ENCODE measurements at regions not wholly inside any gene's neighbourhood (a gene's known extent, or its start where the extent isn't known, plus 50 kb on each side); places are given as distances from the start of the nearest gene placed in this dataset.
"Not testable (repeated sequence)": the region's sequence is repeated elsewhere in the genome, so short reads cannot be mapped to it uniquely, and the experiment has no call there.

DNA sequence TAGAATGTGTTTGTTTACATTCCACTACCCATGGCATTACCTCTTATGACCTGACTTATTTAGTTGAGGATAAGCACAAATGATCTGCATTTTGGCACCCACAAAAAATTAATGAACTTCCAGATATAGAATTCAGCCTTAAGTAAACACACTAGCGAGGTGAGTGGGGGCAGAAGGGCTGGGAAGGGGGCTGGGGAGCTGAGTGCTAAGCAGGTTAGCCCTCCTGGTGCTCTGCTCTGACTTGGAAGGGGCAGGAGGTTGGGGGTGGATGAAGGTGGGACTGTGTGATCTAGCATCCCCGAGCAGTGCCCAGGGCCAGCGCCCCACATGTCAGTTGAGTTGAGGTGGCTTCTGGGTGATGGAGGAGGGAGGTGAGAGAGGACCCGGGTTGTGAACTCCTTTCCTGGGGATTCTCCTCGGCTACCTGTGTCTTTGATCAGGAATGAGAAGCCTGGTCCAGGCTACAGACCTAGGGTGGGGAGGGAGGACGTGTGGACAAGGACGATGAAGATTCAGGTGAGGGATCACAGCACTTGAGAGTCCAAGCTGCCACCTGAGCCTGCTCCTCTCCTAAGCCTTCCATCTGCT is 178.6 kb upstream of the SMAD3 start:
- Histone ChIP-seq H4K20me1 (ENCODE audit: insufficient read depth, low read depth, low read length) (no peaks in the 10 kb centered on the region), H2AFZ (ENCODE audit: low read length) (no peak overlapping the region), H3K9ac (ENCODE audit: low read length) (no peak overlapping the region), H3K9me3 (ENCODE audit: low read length) (no peaks in the 10 kb centered on the region), H3K4me3 (ENCODE audit: low read length) (no peak overlapping the region), H3K27ac (ENCODE audit: low read length) (no peak overlapping the region), H3K4me2 (ENCODE audit: low read depth, low read length, poor library complexity, severe bottlenecking) (no peak overlapping the region), H3K27me3 (ENCODE audit: low read length) (no peaks in the 10 kb centered on the region), H3K36me3 (ENCODE audit: insufficient read depth, low read length) (no peaks in the 10 kb centered on the region), H3K4me1 (ENCODE audit: low read length) (no peaks in the 10 kb centered on the region), H3K9me2 (replicated peaks; ENCODE audit: insufficient read depth, low read length) (no peaks in the 10 kb centered on the region), H3K79me2 (ENCODE audit: low read length) (no peaks in the 10 kb centered on the region)
- DNase-seq: no peak

DNA sequence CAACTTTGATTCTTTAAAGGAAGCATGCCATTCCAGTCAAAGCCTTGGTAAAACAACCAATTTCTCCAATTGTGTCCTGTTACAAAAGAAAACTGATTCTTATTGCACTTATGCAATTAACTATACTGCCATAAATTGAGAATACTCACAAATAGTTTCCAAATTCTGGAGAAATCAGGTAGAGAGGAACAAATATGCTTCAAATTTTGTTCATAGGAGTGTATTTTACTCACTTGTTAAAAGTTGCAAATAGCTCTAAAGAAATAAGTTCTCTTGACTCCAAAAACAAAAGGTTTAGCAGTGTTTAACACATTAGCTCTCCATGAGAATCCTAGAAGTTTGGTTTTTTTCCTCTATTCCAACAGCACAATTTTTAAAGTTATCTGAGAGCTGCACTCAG is 176.1 kb upstream of the SMAD3 start:
- H2AFZ ChIP-seq (ENCODE audit: low read length); H3K4me1 ChIP-seq (ENCODE audit: low read length); H3K9me3 ChIP-seq (ENCODE audit: low read length); DNase-seq; H3K36me3 ChIP-seq (ENCODE audit: insufficient read depth, low read length); H3K4me2 ChIP-seq (ENCODE audit: low read depth, low read length, poor library complexity, severe bottlenecking); H3K79me2 ChIP-seq (ENCODE audit: low read length); H3K4me3 ChIP-seq (ENCODE audit: low read length); H3K9ac ChIP-seq (ENCODE audit: low read length); H3K9me2 ChIP-seq (replicated peaks; ENCODE audit: insufficient read depth, low read length); H4K20me1 ChIP-seq (ENCODE audit: insufficient read depth, low read depth, low read length); H3K27ac ChIP-seq (ENCODE audit: low read length); H3K27me3 ChIP-seq (ENCODE audit: low read length): not testable (repeated sequence)

DNA sequence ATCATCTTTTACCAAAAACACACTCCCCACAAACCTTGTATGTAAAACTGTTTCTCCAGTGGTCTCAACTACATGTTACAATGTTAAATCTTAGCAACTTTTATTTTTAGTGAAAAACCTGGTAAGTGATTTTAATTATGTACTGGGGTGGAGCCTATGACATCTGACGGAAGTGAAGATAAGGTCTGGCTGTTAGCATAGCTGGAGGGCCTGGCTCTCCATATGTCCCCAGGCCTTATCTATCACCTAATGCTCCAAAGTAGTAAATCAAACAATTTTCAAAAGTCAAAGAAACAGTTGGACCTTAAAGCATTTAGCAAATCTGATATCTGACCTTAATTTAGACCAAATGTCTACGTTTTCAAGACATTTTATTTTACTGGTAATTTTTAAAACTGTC is 173.6 kb upstream of the SMAD3 start:
- H3K4me3 ChIP-seq (ENCODE audit: low read length): no peak overlapping the region
- no peaks in the 10 kb centered on the region for H3K9me2 ChIP-seq (replicated peaks; ENCODE audit: insufficient read depth, low read length)
- no peaks in the 10 kb centered on the region for H3K79me2 ChIP-seq (ENCODE audit: low read length)
- no peaks in the 10 kb centered on the region for H4K20me1 ChIP-seq (ENCODE audit: insufficient read depth, low read depth, low read length)
- no peak for DNase-seq
- H3K4me1 ChIP-seq (ENCODE audit: low read length): no peaks in the 10 kb centered on the region
- H3K9me3 ChIP-seq (ENCODE audit: low read length): no peaks in the 10 kb centered on the region
- H3K27me3 ChIP-seq (ENCODE audit: low read length): no peaks in the 10 kb centered on the region
- no peak overlapping the region for H3K27ac ChIP-seq (ENCODE audit: low read length)
- no peak overlapping the region for H2AFZ ChIP-seq (ENCODE audit: low read length)
- no peaks in the 10 kb centered on the region for H3K36me3 ChIP-seq (ENCODE audit: insufficient read depth, low read length)
- H3K9ac ChIP-seq (ENCODE audit: low read length): no peak overlapping the region
- no peak overlapping the region for H3K4me2 ChIP-seq (ENCODE audit: low read depth, low read length, poor library complexity, severe bottlenecking)

DNA sequence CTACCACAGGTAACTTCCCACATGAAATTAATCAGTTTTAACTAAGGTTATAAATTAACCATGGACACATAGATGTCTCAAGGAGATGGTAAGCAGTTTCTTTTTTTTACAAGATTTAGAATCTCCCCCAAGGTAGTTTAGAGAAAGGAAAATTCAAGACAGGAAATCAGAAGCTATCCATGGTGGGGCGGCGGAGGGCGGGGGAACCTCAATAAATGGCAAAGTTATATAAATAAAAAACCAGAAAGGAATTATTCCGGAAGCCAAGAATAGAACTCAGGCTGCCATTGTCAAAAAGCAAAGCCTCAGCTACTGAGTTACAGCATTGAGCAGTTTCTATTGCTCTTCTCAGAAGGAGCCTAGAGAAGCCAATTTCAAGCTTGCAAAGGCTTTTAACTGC is 172.1 kb upstream of the SMAD3 start:
- Histone ChIP-seq H3K4me2 (ENCODE audit: low read depth, low read length, poor library complexity, severe bottlenecking) (no peak overlapping the region), H3K4me1 (ENCODE audit: low read length) (no peaks in the 10 kb centered on the region), H3K27me3 (ENCODE audit: low read length) (no peaks in the 10 kb centered on the region), H3K4me3 (ENCODE audit: low read length) (no peak overlapping the region), H4K20me1 (ENCODE audit: insufficient read depth, low read depth, low read length) (no peaks in the 10 kb centered on the region), H3K9me2 (replicated peaks; ENCODE audit: insufficient read depth, low read length) (no peaks in the 10 kb centered on the region), H3K79me2 (ENCODE audit: low read length) (no peaks in the 10 kb centered on the region), H3K9me3 (ENCODE audit: low read length) (no peaks in the 10 kb centered on the region), H3K36me3 (ENCODE audit: insufficient read depth, low read length) (no peaks in the 10 kb centered on the region), H3K9ac (ENCODE audit: low read length) (no peak overlapping the region), H2AFZ (ENCODE audit: low read length) (no peak overlapping the region), H3K27ac (ENCODE audit: low read length) (no peak overlapping the region)
- DNase-seq: no peak

GRCh38 chr15:66894363-66894762 is 171.0 kb upstream of the SMAD3 start:
- H4K20me1 ChIP-seq (ENCODE audit: insufficient read depth, low read depth, low read length): no peaks in the 10 kb centered on the region
- no peak for DNase-seq
- H3K79me2 ChIP-seq (ENCODE audit: low read length): no peaks in the 10 kb centered on the region

DNA sequence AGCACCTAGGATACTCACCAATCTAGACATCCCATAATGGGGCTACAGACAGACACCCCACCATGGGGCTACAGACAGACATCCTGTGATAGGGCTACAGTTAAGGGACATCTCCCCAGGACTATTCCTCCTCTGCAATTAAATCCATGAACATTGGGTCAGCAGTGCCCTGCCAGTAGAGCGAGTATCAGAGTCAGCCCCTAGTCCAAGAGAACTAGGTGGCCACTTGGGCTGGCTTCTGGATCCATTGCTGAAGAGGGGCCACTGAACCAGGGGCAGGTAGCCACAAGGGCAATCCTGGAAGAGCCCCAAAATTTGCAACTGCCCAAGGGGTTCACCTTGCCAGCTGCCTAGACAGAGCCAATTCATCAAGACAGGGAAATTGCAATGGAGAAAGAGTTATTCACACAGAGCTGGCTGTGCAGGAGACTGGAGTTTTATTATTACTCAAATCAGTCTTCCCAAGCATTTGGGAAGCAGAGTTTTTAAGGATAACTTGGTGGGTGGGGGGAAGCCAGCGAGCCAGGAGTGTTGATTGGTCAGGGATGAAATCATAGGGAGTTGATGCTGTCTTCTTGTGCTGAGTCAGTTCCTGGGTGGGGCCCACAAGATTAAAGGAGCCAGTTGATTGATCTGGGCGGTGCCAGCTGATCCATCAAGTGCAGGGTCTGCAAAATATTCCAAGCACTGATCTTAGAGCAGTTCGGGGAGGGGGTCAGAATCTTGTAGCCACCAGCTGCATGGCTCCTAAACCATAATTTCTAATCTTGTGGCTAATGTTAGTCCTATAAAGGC is 170.2 kb upstream of the SMAD3 start:
- no peaks in the 10 kb centered on the region for H4K20me1 ChIP-seq (ENCODE audit: insufficient read depth, low read depth, low read length)
- no peak overlapping the region for H3K27ac ChIP-seq (ENCODE audit: low read length)
- H3K4me2 ChIP-seq (ENCODE audit: low read depth, low read length, poor library complexity, severe bottlenecking): no peak overlapping the region
- H3K9me3 ChIP-seq (ENCODE audit: low read length): no peaks in the 10 kb centered on the region
- DNase-seq: no peak
- H3K79me2 ChIP-seq (ENCODE audit: low read length): no peaks in the 10 kb centered on the region
- H3K27me3 ChIP-seq (ENCODE audit: low read length): no peaks in the 10 kb centered on the region
- H3K4me1 ChIP-seq (ENCODE audit: low read length): no peaks in the 10 kb centered on the region
- no peak overlapping the region for H2AFZ ChIP-seq (ENCODE audit: low read length)
- H3K9ac ChIP-seq (ENCODE audit: low read length): no peak overlapping the region
- H3K4me3 ChIP-seq (ENCODE audit: low read length): no peak overlapping the region
- H3K36me3 ChIP-seq (ENCODE audit: insufficient read depth, low read length): no peaks in the 10 kb centered on the region
- no peaks in the 10 kb centered on the region for H3K9me2 ChIP-seq (replicated peaks; ENCODE audit: insufficient read depth, low read length)

More at GRCh38 chr15:66894363-66894762, 171.0 kb upstream of the SMAD3 start:
- H3K4me2 ChIP-seq (ENCODE audit: low read depth, low read length, poor library complexity, severe bottlenecking): no peak overlapping the region
- no peaks in the 10 kb centered on the region for H3K27me3 ChIP-seq (ENCODE audit: low read length)
- no peaks in the 10 kb centered on the region for H3K9me3 ChIP-seq (ENCODE audit: low read length)
- no peaks in the 10 kb centered on the region for H3K4me1 ChIP-seq (ENCODE audit: low read length)
- H3K27ac ChIP-seq (ENCODE audit: low read length): no peak overlapping the region
- no peaks in the 10 kb centered on the region for H3K36me3 ChIP-seq (ENCODE audit: insufficient read depth, low read length)
- H2AFZ ChIP-seq (ENCODE audit: low read length): no peak overlapping the region
- H3K4me3 ChIP-seq (ENCODE audit: low read length): no peak overlapping the region
- no peaks in the 10 kb centered on the region for H3K9me2 ChIP-seq (replicated peaks; ENCODE audit: insufficient read depth, low read length)
- no peak overlapping the region for H3K9ac ChIP-seq (ENCODE audit: low read length)

GRCh38 chr15:66895794-66896453 is 169.5 kb upstream of the SMAD3 start:
- Histone ChIP-seq H3K9me3 (ENCODE audit: low read length) (no peaks in the 10 kb centered on the region), H3K79me2 (ENCODE audit: low read length) (no peaks in the 10 kb centered on the region), H3K27ac (ENCODE audit: low read length) (no peak overlapping the region), H3K4me1 (ENCODE audit: low read length) (no peaks in the 10 kb centered on the region), H3K36me3 (ENCODE audit: insufficient read depth, low read length) (no peaks in the 10 kb centered on the region), H3K27me3 (ENCODE audit: low read length) (no peaks in the 10 kb centered on the region), H4K20me1 (ENCODE audit: insufficient read depth, low read depth, low read length) (no peaks in the 10 kb centered on the region), H3K4me2 (ENCODE audit: low read depth, low read length, poor library complexity, severe bottlenecking) (no peak overlapping the region), H3K9ac (ENCODE audit: low read length) (no peak overlapping the region), H3K9me2 (replicated peaks; ENCODE audit: insufficient read depth, low read length) (no peaks in the 10 kb centered on the region), H3K4me3 (ENCODE audit: low read length) (no peak overlapping the region), H2AFZ (ENCODE audit: low read length) (no peak overlapping the region)
- DNase-seq: no peak

- H3K36me3 ChIP-seq (ENCODE audit: insufficient read depth, low read length): no peaks in the 10 kb centered on the region
- no peak overlapping the region for H2AFZ ChIP-seq (ENCODE audit: low read length)
- H4K20me1 ChIP-seq (ENCODE audit: insufficient read depth, low read depth, low read length): no peaks in the 10 kb centered on the region
- no peak overlapping the region for H3K27ac ChIP-seq (ENCODE audit: low read length)
- H3K4me3 ChIP-seq (ENCODE audit: low read length): no peak overlapping the region
- H3K4me1 ChIP-seq (ENCODE audit: low read length): no peaks in the 10 kb centered on the region
- no peaks in the 10 kb centered on the region for H3K9me2 ChIP-seq (replicated peaks; ENCODE audit: insufficient read depth, low read length)
- H3K79me2 ChIP-seq (ENCODE audit: low read length): no peaks in the 10 kb centered on the region
- H3K4me2 ChIP-seq (ENCODE audit: low read depth, low read length, poor library complexity, severe bottlenecking): no peak overlapping the region
- H3K9ac ChIP-seq (ENCODE audit: low read length): no peak overlapping the region
- no peak for DNase-seq
- H3K27me3 ChIP-seq (ENCODE audit: low read length): no peaks in the 10 kb centered on the region
- H3K9me3 ChIP-seq (ENCODE audit: low read length): no peaks in the 10 kb centered on the region
Observed at GRCh38 chr15:66896611-66897010, 168.8 kb upstream of the SMAD3 start.

Measured in Karpas-422 (cell line).